MM.1S (cell line): ENCODE measurements at regions not wholly inside any gene's neighbourhood (a gene's known extent, or its start where the extent isn't known, plus 50 kb on each side); places are given as distances from the start of the nearest gene placed in this dataset.

Source experiments
- EZH2 ChIP-seq: fragments of 300-600 bp; sonication (generic); optimal IDR thresholded peaks from 2 replicates; pipeline ENCODE3; 2017; ENCODE audit warnings: low read depth, mild to moderate bottlenecking, antibody characterized with exemption, low read length, mixed read lengths
- EZH2phosphoT487 ChIP-seq: fragments of 300-600 bp; sonication (generic); IDR thresholded peaks from 2 replicates; pipeline ENCODE4 v1.6.1; 2018; ENCODE audit warnings: antibody characterized with exemption, low read length
- TF ChIP-seq, protein P1 (sequence below): fragments of 300-600 bp; sonication (generic); IDR thresholded peaks from 2 replicates; pipeline ENCODE4 v1.5.1; 2016; ENCODE audit warnings: antibody characterized with exemption, low read length, mixed read lengths

DNA sequence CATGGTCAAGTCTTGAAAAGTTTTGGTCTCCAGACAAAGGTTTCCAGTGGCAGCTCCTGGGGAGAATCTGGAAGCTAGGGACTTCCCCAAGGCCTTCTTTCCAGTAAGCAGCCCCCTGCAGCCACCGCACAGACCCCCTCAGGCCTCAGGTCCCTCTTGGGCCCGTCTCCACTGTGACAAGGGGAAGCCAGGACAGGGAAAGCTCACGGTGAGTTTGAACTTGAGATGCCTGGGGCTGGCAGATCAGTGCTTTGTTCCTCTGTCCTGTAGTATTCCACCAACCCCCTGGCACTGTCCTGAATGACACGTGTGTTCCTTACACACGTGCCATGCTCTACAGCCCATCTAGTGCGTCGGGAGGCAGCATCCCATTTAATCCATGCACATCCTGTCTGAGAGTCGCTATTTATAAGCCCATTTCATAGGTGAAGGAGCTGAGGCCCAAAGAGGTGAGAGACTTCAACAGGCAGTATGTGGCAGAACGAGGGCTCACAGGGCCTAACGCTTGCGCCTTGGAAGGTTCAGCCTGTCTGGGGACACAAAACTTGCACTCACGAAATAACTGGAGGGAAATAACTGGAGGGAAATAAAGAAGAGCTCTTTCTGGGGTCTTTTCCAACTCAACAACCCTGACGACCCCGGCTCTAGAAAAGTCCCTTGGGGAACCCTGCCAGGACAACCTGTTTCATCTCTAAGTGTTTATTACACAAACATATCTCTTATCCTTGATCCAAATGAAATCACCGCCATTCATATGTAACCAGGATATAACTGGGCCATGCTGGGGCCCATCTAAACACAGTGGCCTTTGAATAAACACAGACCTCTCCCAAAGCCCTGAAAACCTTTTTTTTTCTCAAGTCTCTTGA is 123.0 kb downstream of the BANF2 start:
- TF ChIP-seq, protein P1, sequence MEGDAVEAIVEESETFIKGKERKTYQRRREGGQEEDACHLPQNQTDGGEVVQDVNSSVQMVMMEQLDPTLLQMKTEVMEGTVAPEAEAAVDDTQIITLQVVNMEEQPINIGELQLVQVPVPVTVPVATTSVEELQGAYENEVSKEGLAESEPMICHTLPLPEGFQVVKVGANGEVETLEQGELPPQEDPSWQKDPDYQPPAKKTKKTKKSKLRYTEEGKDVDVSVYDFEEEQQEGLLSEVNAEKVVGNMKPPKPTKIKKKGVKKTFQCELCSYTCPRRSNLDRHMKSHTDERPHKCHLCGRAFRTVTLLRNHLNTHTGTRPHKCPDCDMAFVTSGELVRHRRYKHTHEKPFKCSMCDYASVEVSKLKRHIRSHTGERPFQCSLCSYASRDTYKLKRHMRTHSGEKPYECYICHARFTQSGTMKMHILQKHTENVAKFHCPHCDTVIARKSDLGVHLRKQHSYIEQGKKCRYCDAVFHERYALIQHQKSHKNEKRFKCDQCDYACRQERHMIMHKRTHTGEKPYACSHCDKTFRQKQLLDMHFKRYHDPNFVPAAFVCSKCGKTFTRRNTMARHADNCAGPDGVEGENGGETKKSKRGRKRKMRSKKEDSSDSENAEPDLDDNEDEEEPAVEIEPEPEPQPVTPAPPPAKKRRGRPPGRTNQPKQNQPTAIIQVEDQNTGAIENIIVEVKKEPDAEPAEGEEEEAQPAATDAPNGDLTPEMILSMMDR, result no peak
- TF ChIP-seq EZH2 (no peak), EZH2phosphoT487 (no peak)
